ENCODE measurements at regions not wholly inside any gene's neighbourhood (a gene's known extent, or its start where the extent isn't known, plus 50 kb on each side); places are given as distances from the start of the nearest gene placed in this dataset.

DNA sequence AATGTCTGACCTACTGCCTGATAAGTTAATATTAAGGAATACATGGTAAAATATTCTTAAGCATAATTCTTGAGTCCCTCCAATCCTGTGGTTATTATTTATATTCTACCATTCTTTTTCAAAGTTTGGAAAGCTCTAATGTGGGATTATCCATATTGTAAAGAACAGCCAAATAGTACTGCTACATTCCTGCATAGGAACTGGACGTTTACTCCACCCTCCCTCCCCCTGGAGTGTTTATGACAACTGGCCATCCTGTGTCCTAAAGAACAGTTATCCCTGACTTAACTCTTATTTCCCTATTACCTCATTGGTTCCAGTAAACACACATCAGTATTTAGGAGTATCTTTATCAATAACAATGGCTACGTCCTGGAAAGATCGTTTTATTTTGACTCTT, 308.7 kb upstream of the TFAP2D start:
- TF ChIP-seq, protein P1, sequence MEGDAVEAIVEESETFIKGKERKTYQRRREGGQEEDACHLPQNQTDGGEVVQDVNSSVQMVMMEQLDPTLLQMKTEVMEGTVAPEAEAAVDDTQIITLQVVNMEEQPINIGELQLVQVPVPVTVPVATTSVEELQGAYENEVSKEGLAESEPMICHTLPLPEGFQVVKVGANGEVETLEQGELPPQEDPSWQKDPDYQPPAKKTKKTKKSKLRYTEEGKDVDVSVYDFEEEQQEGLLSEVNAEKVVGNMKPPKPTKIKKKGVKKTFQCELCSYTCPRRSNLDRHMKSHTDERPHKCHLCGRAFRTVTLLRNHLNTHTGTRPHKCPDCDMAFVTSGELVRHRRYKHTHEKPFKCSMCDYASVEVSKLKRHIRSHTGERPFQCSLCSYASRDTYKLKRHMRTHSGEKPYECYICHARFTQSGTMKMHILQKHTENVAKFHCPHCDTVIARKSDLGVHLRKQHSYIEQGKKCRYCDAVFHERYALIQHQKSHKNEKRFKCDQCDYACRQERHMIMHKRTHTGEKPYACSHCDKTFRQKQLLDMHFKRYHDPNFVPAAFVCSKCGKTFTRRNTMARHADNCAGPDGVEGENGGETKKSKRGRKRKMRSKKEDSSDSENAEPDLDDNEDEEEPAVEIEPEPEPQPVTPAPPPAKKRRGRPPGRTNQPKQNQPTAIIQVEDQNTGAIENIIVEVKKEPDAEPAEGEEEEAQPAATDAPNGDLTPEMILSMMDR (IDR thresholded peaks at IDR 0.05) = no peak
- TF ChIP-seq POLR2A (IDR thresholded peaks at IDR 0.05) (no peak), EP300 (IDR thresholded peaks at IDR 0.05) (no peak), POLR2AphosphoS5 (IDR thresholded peaks at IDR 0.05) (no peak)

Data from sigmoid colon (tissue), 4 donors.